ENCODE measurements at regions not wholly inside any gene's neighbourhood (a gene's known extent, or its start where the extent isn't known, plus 50 kb on each side); places are given as distances from the start of the nearest gene placed in this dataset.

DNA sequence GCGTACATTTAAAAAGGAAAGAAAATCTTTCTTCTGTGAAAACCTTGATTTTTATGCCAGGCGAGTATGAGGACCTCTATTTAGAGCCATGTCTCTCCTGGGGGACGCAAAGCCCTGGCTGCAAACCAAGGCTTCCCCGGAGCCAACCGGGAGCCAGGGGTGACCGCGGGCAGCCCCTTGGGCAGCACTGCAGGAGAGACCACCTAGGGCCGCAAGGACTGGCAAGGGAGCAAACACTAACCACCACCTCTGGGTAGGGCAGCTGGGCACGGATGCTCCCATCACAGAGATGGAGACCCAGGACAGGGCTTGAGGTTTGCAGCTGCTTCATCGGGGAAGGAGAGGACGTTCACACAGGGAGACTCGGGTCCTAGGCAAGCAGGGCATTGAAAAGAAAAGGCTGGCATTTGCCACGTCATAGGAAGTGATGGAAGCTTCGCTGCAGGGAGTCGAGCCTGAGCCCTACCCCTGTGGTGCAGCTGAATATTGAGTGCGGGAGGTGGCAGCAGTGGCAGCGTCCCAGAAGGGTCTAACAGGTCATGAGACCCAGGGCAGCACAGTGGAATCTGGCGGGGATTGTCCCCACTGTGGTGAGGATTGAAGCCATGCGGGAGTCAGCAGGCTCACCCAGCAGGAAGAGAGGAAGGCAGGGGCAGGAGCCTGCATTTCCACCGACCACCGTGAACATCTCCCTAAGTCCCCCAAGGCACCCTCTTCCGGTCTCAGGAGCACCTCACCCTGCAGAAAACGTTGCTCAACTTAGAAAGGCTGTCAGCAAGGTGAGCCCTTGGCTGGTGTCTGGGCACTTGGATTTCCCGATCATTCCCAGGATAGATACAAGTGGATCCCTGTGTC, 156.2 kb upstream of the CST7 start:
- TF ChIP-seq, protein P1, sequence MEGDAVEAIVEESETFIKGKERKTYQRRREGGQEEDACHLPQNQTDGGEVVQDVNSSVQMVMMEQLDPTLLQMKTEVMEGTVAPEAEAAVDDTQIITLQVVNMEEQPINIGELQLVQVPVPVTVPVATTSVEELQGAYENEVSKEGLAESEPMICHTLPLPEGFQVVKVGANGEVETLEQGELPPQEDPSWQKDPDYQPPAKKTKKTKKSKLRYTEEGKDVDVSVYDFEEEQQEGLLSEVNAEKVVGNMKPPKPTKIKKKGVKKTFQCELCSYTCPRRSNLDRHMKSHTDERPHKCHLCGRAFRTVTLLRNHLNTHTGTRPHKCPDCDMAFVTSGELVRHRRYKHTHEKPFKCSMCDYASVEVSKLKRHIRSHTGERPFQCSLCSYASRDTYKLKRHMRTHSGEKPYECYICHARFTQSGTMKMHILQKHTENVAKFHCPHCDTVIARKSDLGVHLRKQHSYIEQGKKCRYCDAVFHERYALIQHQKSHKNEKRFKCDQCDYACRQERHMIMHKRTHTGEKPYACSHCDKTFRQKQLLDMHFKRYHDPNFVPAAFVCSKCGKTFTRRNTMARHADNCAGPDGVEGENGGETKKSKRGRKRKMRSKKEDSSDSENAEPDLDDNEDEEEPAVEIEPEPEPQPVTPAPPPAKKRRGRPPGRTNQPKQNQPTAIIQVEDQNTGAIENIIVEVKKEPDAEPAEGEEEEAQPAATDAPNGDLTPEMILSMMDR (IDR thresholded peaks at IDR 0.05; ENCODE audit: insufficient read depth, missing control alignments) = no peak
- DNase-seq (ENCODE audit: insufficient read length, low spot score) = no peak
- no peak for FAIRE-seq

DNA sequence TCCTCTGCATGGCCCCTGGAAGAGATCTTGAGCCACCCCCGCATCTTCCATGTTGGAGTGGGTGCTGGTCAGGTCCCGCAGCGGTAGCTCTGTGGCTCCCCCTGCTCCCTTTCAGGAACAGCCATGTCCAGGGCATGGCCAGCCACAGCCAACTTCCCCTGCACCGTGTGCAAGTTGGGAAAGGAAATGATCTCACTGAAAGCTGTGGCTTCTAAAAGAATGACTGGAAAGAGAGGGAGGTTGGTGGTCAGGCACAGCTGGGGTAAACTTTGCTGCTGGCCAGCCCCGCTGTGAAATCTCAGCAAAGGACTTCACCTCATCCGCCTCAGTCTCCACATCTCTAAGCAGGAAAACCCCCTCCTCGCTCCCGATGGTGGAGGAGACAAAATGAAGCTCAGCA, 153.6 kb upstream of the CST7 start:
- FAIRE-seq (no peak), DNase-seq (ENCODE audit: insufficient read length, low spot score) (no peak)
- TF ChIP-seq, protein P1 (IDR thresholded peaks at IDR 0.05; ENCODE audit: insufficient read depth, missing control alignments) = no peak

DNA sequence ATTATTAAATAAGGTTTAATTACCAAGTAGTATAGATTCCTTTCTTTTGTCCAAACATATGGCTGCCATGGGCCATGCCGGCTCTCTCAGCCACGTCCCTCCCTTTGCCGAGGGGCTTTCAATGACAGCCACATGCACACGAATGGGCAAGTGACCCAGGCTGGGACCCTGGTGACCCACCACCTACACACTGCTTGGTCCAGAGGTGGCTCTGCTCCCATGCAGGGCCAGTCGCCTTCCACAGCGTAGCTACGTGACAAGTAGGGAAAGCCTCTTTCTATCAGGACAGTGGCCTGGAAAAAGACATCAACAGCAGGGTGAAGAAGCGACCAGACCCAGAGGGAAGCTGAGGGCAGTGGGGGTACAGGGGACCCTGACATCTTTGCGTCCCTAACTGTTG, 152.8 kb upstream of the CST7 start:
- TF ChIP-seq, protein P1 (IDR thresholded peaks at IDR 0.05; ENCODE audit: insufficient read depth, missing control alignments) = no peak
- DNase-seq (ENCODE audit: insufficient read length, low spot score) (no peak), FAIRE-seq (no peak)

DNA sequence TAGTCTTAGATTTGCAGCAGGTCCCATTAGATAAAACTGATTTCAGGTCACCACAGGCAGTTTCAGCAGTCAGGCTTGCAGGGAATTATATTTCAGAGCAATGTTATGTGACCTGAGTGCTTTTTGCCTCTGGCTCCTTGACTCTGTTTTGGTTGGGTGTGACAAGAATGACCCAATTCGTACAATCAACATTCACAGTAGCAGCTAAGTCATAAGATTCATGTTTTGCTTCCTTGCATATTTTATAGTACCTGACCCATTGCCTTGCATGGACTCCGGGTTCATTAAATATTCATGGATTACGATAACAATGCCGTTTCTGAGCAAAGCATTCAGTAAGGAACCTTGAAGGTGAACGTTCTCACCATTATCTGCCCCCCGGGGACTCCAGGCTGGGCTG, 152.0 kb upstream of the CST7 start:
- no peak for FAIRE-seq
- TF ChIP-seq, protein P1 (IDR thresholded peaks at IDR 0.05; ENCODE audit: insufficient read depth, missing control alignments) = no peak
- DNase-seq (ENCODE audit: insufficient read length, low spot score) = no peak

DNA sequence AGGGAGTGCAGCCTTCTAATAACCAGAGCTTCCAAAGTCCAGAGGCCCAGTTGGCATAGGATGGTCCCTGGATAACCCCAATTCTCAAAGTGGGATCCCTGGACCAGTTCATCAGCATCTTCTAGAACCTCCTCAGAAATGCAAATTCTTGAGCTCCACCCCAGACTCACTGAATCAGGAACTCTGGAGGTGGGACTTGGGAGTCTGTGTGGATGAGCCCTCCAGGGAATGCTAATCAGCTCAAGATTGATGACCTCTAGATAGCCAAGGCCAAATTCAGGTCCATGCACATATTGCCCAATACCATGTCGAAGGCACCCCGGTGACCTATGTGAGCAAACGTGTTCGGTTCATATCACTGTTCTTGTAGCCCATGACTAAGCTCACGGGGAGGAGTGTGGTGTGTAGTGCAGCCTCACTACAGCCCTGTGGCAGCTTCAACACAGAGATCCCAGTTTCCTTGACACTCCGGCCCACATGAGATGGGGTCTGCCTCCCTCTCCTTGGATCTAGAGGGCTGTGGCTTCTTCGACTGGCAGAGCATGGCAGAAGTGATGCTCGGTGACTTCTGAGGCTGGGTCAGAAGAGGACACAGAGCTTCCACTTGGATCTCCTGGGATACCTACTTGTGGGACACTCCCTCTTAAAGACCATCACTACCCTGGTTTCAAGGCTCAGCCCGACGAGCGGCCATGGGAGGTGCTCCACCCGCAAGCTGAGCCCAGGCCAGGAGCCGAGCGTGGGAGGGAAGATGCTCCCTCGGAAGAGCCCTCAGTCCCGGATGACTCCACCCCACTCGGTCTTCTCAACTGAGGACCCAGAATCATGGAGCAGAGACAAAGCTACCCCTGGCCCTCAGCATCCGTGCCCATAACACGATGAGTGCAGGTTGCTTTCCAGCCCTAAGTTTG, 151.1 kb upstream of the CST7 start:
- no peak for FAIRE-seq
- no peak for DNase-seq (ENCODE audit: insufficient read length, low spot score)
- TF ChIP-seq, protein P1 (IDR thresholded peaks at IDR 0.05; ENCODE audit: insufficient read depth, missing control alignments) = no peak

DNA sequence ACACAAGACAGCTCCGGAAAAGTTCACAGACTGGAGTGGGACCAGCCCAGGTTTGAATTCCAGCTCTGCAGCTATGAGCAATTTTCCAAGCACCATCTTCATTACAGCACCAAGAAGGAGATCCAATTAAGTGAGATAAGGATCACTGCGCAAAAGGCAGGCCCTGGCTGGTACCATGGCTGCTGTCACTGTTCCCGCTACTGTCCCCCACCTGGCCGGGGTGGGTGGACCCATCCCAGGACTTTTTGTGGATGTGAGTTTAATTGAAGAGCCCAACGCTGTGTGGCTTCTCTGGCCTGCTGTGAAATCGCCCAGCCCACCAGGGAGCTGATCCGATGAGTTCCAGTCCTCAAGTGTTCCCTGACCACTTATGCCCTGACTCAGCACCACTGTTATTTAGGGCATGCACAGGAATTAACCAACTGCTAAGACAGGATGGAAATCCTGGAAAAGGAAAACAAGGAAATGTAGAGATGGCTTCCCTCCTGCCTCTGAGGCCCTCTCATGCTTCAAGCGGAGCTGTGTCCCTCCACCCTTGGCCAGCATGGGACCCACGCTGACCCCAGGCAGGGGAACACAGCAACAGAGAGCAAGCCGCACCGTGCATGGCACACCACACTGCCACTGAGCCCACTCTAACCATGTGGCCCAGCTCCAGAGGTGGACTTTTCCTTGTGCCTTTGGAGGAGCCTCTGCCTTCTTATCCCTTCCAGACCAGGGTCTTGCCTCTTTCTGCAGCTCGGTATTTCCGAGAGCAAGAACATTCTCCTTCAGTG, 150.0 kb upstream of the CST7 start:
- TF ChIP-seq, protein P1 (IDR thresholded peaks at IDR 0.05; ENCODE audit: insufficient read depth, missing control alignments) = no peak
- DNase-seq (ENCODE audit: insufficient read length, low spot score) = no peak
- FAIRE-seq = no peak

All from D721Med (cell line).